ENCODE measurements at regions not wholly inside any gene's neighbourhood (a gene's known extent, or its start where the extent isn't known, plus 50 kb on each side); places are given as distances from the start of the nearest gene placed in this dataset.

DNA sequence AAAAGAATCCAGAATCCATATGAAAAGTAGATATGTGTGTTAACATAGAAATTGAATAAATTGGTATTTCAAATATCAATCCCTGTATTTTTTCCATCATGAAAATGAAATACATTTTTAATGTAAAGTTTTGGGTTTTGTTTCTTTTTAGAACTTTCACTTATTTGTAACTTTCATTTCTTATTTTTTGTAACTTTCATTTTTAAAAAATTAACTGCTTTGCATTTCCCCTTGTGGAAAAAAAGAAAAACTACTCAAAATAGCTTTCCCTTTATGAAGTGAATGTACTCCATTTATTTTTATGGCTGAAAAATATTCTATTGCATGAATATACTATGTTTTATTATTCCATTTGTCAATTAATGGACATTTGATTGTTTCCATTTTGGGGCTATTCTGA is 75.6 kb upstream of the SMNDC1 start:
- H3K27ac ChIP-seq = no peak overlapping the region
- TF ChIP-seq, protein P1, sequence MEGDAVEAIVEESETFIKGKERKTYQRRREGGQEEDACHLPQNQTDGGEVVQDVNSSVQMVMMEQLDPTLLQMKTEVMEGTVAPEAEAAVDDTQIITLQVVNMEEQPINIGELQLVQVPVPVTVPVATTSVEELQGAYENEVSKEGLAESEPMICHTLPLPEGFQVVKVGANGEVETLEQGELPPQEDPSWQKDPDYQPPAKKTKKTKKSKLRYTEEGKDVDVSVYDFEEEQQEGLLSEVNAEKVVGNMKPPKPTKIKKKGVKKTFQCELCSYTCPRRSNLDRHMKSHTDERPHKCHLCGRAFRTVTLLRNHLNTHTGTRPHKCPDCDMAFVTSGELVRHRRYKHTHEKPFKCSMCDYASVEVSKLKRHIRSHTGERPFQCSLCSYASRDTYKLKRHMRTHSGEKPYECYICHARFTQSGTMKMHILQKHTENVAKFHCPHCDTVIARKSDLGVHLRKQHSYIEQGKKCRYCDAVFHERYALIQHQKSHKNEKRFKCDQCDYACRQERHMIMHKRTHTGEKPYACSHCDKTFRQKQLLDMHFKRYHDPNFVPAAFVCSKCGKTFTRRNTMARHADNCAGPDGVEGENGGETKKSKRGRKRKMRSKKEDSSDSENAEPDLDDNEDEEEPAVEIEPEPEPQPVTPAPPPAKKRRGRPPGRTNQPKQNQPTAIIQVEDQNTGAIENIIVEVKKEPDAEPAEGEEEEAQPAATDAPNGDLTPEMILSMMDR (IDR thresholded peaks at IDR 0.05) = no peak
- no peaks in the 10 kb centered on the region for H3K4me1 ChIP-seq (ENCODE audit: control insufficient read depth in 1 of 2, insufficient read depth in 1 of 2, low read depth in 1 of 2, low read length in 1 of 2)
- H3K36me3 ChIP-seq = no peaks in the 10 kb centered on the region
- H3K27me3 ChIP-seq = peaks cover 22% of the 10 kb centered on the region
- H3K4me3 ChIP-seq (ENCODE audit: low read depth in 1 of 2, low read length in 1 of 2) = no peak overlapping the region
- H3K9me3 ChIP-seq = no peaks in the 10 kb centered on the region

DNA sequence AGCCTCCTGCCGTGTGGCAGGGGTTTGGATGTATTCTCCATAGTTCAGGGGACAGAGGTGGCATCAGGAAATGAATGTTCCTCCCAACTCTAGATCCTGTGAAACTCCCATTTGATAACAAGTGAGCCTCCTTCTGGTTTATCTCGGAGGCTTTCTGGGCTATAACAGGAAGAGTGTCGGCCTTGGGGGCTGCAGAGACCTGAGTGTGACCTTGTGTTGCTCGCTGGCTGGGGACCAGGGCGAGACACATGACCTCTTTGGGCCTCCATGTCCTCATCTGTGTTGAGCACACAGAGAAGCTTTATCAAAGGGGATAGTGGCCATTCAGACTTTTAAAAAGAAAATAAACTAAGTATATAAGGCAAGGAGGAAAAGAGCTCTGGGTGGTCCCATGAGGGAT is 78.0 kb upstream of the SMNDC1 start:
- Histone ChIP-seq H3K27ac (no peak overlapping the region), H3K4me1 (ENCODE audit: control insufficient read depth in 1 of 2, insufficient read depth in 1 of 2, low read depth in 1 of 2, low read length in 1 of 2) (no peaks in the 10 kb centered on the region), H3K9me3 (no peaks in the 10 kb centered on the region), H3K4me3 (ENCODE audit: low read depth in 1 of 2, low read length in 1 of 2) (no peak overlapping the region), H3K36me3 (no peaks in the 10 kb centered on the region), H3K27me3 (peaks cover 5% of the 10 kb centered on the region)
- TF ChIP-seq, protein P1 (IDR thresholded peaks at IDR 0.05) = no peak

DNA sequence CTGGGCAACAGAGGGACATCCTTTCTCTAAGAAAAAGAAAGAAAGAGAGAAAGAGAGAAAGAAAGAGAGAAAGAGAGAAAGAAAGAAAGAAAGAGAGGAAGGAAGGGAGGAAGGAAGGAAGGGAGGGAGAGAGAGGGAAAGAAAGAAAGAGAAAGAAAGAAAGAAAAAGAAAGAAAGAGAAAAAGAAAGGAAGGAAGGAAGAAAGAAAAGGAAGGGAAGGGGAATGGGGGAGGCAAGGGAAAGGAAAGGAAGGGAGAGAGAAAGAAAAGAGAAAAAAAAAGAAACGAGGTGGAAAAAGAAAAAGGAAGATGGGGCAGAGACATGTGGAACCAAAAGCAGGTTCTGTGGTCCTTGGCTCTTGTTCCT is 82.9 kb upstream of the SMNDC1 start:
- Histone ChIP-seq H3K4me3 (ENCODE audit: low read depth in 1 of 2, low read length in 1 of 2) (no peak overlapping the region), H3K27me3 (no peaks in the 10 kb centered on the region), H3K27ac (no peak overlapping the region), H3K36me3 (no peaks in the 10 kb centered on the region), H3K9me3 (no peaks in the 10 kb centered on the region), H3K4me1 (ENCODE audit: control insufficient read depth in 1 of 2, insufficient read depth in 1 of 2, low read depth in 1 of 2, low read length in 1 of 2) (no peaks in the 10 kb centered on the region)
- TF ChIP-seq, protein P1 (IDR thresholded peaks at IDR 0.05) = no peak

DNA sequence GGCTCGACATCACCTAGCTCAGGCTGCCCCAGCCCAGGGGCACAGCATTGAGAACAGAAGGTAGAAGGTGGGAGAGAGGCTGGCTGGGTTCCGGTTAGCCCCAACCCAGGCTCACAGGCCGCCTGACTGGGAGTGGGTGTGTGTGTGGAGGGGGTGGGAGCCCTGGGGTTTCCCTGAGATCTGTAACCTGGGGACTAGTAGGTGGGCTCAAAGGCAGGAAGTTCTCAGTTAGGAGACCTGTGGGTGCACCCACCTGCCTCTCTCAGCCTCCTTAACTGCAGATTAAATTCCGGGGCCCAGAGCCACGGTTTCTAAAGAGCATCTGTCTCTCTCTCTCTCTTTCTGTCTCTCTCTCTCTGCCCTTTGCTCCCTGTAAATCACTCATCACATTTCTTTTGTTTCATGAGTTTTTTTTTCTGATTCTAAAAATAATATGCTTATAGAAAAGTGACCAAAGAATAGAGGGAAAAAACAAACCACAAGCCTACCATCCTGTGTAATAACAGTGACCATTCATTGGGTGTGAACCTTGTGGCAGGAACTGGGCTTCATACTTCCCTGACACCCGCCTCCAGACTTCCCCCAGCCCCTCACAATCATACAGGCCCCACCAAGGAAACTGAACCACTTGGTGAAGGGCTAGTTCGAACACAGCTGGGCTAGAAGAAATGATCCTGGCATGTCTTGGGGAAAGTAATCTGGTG is 83.4 kb upstream of the SMNDC1 start:
- H3K4me1 ChIP-seq (ENCODE audit: control insufficient read depth in 1 of 2, insufficient read depth in 1 of 2, low read depth in 1 of 2, low read length in 1 of 2) = no peaks in the 10 kb centered on the region
- TF ChIP-seq, protein P1 (IDR thresholded peaks at IDR 0.05) = no peak
- no peak overlapping the region for H3K27ac ChIP-seq
- H3K36me3 ChIP-seq = no peaks in the 10 kb centered on the region
- no peaks in the 10 kb centered on the region for H3K9me3 ChIP-seq
- H3K4me3 ChIP-seq (ENCODE audit: low read depth in 1 of 2, low read length in 1 of 2) = no peak overlapping the region
- no peaks in the 10 kb centered on the region for H3K27me3 ChIP-seq

DNA sequence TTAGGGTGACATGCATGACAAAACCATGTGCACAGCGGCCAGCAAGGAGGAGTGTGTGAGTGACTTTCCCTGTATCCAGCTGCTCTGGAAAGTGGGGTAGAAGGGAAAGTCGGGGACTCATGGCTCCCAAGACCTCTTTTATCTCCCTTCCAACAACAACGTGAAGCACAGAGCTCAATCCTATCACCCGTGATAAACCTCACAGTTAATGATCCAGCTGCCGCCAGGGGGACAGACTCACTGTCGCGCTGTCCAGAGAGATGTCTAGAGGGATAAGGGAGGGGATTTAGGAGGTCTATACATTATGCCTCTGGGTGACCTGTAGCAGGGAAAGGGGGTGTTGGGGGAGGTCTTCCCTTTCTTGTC is 84.0 kb upstream of the SMNDC1 start:
- no peaks in the 10 kb centered on the region for H3K9me3 ChIP-seq
- no peaks in the 10 kb centered on the region for H3K27me3 ChIP-seq
- no peak overlapping the region for H3K4me3 ChIP-seq (ENCODE audit: low read depth in 1 of 2, low read length in 1 of 2)
- no peaks in the 10 kb centered on the region for H3K4me1 ChIP-seq (ENCODE audit: control insufficient read depth in 1 of 2, insufficient read depth in 1 of 2, low read depth in 1 of 2, low read length in 1 of 2)
- H3K36me3 ChIP-seq = no peaks in the 10 kb centered on the region
- H3K27ac ChIP-seq = no peak overlapping the region
- TF ChIP-seq, protein P1 (IDR thresholded peaks at IDR 0.05) = no peak

DNA sequence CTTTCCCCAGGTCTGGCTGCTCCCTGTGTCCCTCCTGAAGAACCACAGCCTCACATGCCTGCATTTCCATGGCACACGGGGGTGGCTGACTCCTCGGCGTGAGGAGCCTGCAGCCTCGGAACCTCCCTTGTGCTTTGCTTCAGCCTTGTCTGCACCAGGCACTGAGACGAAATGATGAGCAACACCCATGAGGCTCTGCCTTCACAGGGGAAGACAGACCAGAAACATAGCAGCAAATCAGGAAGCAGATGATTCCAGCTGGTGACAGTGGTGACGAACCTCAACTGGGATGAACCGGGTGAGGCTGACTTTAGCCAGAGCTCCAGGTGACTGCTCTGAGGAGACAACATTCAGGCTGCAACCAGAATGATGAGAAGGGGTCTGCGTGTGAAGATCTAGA is 84.5 kb upstream of the SMNDC1 start:
- Histone ChIP-seq H3K36me3 (no peaks in the 10 kb centered on the region), H3K27ac (no peak overlapping the region), H3K4me3 (ENCODE audit: low read depth in 1 of 2, low read length in 1 of 2) (no peak overlapping the region), H3K9me3 (no peaks in the 10 kb centered on the region), H3K4me1 (ENCODE audit: control insufficient read depth in 1 of 2, insufficient read depth in 1 of 2, low read depth in 1 of 2, low read length in 1 of 2) (no peaks in the 10 kb centered on the region), H3K27me3 (no peaks in the 10 kb centered on the region)
- TF ChIP-seq, protein P1 (IDR thresholded peaks at IDR 0.05) = no peak
